NCI-H2107 treated with DMSO at 0.1 percent for 48 hours (cell line): ENCODE measurements at regions not wholly inside any gene's neighbourhood (a gene's known extent, or its start where the extent isn't known, plus 50 kb on each side); places are given as distances from the start of the nearest gene placed in this dataset.
A peak's percentile ranks its signal among the peaks of the same experiment; 100 is the strongest.
"Not testable (repeated sequence)": the region's sequence is repeated elsewhere in the genome, so short reads cannot be mapped to it uniquely, and the experiment has no call there.

Experiments used
- DNase-seq: peaks from one replicate; lab custom pipeline; 2025; ENCODE audit not compliant: unreplicated experiment; lab: John Stamatoyannopoulos, UW

GRCh38 chr13:107827840-107828549 lies 387.3 kb downstream of the LIG4 start:
- no peak for DNase-seq

DNA sequence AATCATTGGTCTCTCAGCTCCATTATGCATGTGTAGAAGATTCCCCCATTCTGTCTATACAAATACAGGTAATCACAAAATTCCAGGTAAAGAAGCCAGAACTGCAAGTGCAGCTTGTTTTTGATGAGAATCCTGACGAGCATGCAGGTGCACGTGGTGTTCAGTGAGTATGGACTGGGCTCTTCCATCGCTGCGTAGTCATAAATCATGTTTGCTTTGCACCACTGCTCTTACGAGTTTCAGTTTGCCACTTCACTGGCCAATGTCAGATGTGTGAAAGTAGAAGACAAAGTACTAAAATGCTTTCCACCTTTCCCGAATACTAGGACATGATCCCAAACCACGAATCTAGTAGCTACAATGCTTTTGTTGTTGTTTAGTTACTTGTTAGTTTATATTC lies 390.7 kb downstream of the LIG4 start:
- DNase-seq, result peak; percentile 34

- DNase-seq, result no peak
Observed at GRCh38 chr13:107822006-107822405, 393.3 kb downstream of the LIG4 start.

DNA sequence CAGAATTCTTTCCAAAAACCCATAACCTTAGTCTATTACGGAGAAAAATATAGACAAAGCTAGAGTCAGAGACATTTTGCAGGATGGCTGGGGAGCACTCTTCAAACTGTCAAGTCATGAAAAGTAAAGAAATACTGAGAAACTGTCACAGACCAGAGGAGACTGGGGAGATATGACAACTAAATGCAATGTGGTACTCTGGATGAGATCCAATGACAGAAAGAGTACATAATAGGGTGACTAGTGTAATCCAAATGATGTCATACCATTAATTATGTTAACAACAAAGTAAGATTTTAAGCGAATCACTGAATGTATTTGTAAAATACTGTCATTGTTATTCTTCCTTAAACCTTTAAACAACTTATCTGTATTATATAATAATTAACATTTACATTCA lies 393.8 kb downstream of the LIG4 start:
- no peak for DNase-seq

- DNase-seq, result no peak
Observed at GRCh38 chr13:107819071-107819470, 396.3 kb downstream of the LIG4 start.

DNA sequence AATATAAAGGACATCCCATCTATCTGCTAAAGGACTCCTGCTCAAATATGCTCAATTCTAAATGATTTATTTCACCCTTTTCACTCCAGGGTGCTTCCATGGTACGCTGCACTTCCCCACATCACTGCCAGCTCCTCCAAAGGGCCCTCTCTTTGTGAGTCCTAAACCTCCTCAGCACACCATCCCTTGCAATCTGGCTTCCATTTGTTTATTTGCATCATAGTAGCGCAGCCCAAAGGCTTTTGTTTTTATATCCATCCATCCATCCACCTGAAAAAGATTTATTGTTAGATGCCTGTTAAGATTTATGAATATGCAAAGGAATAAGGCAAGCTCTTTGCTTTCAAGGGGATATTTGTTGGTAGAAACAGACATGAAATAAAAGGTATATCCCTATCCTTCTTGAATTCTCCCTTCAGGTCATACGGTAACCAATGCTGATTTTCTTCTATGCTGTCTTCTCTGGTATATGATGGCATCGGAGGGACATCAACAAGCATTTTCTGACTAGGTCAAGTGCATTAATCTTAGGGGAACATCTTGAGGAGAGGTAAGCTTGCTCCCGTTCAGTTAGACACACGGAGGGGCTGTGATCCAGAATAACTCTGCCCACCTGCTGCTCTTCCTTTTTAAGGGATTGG lies 397.6 kb downstream of the LIG4 start:
- no peak for DNase-seq

- no peak for DNase-seq
Observed at GRCh38 chr13:107812014-107812412, 403.3 kb downstream of the LIG4 start.

GRCh38 chr13:107811233-107812013 lies 403.9 kb downstream of the LIG4 start:
- DNase-seq, result no peak

DNA sequence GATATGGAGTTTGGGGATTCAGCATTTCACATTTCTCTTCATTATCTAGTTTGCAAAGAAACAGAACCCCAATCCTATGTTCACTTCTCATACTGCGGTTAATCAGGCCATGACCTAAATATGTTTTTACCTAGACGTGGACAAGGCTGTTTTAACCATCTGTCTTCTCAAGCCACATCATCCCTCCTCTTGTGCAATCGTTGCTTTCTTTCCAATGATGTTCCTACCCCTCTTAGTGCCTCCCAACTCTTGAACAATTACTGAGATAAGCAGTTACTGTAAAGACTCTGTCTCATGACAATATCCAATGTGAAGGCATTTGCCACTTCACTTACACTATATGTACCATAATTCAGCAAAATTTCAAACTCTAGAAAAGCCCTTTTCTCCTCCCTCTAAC lies 406.2 kb downstream of the LIG4 start:
- DNase-seq, result no peak

- DNase-seq, result no peak
Observed at GRCh38 chr13:107808389-107808788, 406.9 kb downstream of the LIG4 start.

DNA sequence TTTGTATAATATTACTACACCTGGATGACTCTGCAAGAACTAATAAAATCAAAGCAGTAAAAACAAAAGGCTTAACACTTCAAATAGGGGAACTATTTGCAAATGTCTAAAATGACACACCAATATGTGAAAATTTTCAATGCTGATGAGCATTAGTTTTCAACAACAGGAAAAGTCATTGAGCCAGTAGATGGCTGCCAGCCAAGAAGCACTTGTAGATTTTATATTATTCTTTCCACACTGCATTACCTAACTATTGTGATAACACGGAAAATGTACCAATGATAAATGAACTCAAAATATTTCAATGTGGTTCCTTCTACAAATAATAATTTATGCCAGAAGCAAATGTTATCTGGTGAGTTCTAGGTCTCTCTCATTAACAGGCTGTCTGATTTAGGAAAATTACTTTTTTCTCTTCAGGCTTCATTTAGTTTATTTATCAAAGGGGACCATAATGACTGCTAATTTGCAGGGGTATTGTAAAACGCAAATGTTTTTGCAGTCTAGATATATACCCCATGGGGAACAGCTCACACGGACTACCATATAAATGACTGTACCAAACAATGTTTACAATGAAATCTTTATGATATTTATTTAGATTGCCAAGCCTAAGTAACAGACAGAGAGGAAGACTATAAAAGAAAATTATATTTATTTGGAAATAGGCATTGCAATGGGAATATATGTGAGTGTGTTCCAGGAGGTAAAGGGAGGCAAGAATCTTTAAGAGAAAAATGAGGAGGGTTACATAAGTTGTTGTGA lies 407.8 kb downstream of the LIG4 start:
- peak; percentile 43 for DNase-seq

- no peak for DNase-seq
Observed at GRCh38 chr13:107806726-107807125, 408.6 kb downstream of the LIG4 start.

DNA sequence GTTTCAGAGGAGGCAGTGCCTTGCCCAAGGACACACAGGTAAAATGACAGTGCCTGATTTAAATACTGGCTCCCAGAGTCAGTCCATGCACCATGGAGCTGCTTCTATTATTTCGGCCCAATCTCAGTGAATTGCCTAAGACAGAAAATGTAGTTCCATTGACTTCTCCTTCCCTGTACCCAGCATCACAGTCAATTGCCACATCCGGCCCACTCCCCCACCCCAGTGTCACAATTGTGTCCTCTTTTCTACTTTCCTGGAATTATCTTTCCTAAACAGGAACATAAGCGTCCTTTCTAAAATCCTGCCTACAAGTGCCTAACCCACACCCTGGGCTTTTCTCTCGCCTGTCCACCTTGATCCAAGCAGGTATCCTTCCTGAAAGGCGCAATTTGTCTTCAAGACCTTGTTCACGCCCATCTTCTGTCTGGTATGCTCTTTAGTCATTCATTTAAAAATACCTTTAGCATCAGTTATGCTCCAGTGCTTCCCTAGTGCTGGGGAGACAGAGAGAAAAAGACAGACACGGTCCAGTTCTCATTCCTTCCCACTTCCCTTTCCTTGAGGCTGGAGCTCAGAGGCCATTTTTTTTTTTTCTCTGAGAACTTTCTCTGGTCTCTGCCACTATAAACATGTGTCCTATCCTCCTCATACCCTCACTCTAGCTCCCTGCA lies 411.4 kb downstream of the LIG4 start:
- no peak for DNase-seq

- DNase-seq, result no peak
Observed at GRCh38 chr13:107801621-107802020, 413.7 kb downstream of the LIG4 start.

DNA sequence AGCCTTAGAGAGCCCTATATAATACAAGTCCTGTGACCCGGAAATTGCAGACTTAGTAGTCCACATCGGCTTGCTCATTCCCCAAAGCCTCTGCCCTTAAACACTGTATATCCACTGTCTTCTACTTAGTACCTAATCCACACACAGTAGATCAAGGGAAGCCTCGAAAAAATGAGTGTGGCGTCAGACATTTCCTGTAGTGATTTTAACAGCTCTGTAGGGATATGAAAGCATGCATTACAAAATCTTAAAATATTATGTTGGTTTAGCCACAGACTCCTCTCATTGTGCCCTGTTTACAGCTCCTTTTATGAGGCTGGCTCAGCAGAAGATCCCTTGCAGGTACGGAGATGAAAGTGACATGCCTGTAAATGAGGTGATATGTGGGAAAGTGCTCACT lies 416.3 kb downstream of the LIG4 start:
- peak; percentile 12 for DNase-seq

DNA sequence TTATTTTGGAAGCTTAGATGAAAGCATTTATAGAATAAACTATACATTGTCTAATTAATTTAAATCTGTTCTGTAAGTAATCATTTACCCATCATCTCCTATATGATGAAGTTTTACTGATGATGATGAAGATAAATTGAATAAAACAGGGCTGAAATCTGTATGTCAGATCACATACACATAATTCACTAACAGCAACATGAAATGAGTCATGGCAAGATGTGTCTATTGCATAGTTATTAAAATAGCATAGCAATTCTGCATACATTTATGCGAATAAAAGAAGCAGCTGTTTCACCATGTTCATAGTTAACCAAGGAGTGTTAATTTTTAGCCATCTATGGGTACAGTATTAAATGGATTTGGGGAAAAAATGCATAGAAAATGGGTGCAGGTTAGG lies 424.9 kb downstream of the LIG4 start:
- no peak for DNase-seq

- no peak for DNase-seq
Observed at GRCh38 chr13:107788464-107789165, 426.7 kb downstream of the LIG4 start.

- DNase-seq, result not testable (repeated sequence)
Observed at GRCh38 chr13:107782646-107783045, 432.7 kb downstream of the LIG4 start.

DNA sequence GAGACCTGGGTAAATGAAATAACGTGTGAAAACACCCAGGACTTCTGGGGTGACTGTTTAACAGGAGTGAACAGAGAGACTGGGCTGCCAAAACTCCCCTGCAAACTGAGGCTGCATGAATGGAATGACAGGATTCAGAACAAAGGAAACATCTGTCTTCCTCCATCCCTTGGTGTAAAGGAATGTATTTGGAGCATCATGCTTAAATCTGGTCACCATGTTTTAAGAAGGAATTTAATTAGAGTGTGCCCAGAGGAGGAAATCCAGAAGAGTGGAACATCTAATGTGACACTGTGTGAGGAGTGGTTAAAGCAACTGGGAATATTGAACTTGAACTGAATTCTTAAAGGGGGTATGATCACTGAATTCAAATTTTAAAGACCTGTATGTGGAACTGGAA lies 437.2 kb downstream of the LIG4 start:
- no peak for DNase-seq

DNA sequence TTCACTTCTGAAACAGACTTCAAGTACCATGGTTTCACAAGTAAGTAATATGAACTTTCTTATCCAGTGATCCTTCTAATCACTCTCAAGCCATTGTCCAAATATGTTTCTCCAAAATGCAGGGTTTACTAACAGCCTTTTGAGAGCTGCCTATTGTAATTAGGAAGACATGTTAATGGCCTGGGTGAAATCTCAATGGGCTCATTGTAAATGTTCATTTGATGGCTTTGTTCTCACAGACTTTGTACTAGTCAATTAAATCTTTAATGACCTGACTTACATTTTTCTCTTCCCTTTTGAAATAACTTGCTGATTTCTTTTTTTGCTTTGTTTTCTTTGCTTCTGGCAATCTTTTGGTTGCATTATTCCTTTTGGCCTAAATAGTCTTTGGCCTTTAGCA lies 444.8 kb downstream of the LIG4 start:
- DNase-seq, result no peak
